NOMO-1 (cell line): ENCODE measurements at regions not wholly inside any gene's neighbourhood (a gene's known extent, or its start where the extent isn't known, plus 50 kb on each side); places are given as distances from the start of the nearest gene placed in this dataset.

Experiments
- DNase-seq, 2 experiments: peaks; one replicate each; lab custom pipeline; 2025; ENCODE audit not compliant: unreplicated experiment in 2 of 2; lab: John Stamatoyannopoulos, UW

DNA sequence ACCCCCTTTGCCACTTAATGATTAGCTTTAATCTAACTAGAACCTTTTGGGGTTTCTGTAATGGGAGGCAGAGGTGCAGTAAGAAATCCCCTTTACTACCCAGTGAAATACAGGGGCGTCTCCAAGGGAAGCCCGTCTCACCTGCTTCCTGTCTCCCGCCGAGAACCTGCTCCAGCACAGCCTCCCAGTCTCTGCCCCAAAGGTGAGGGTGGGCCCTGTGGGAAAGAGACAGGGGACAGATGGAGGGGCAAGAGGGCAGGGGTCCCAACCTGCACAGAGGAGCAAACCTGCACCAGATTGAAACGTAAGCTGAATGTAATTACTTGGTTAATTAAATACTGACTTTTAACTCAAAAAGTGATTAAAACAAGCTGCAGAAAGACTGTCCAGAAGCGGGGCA is 474.2 kb upstream of the SULF2 start:
- no peak for DNase-seq

DNA sequence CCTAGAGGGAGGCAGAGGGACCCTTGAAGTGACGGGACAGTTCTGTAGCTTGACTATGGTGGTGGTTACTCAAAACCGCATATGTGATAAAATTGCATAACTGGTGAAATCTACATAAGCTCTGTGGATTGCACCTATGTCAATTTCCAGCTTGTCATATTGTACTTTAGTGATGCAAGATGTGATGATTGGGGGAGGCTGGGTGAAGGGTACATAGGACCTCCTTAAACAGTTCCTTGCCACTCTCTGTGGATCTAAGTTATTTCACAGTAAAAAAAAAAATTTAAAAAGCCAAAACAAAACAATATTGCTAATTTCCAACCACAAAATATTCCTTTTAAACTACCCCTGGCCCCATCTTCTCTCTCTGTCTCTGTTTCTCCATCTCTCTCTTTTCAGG is 472.6 kb upstream of the SULF2 start:
- DNase-seq = no peak

DNA sequence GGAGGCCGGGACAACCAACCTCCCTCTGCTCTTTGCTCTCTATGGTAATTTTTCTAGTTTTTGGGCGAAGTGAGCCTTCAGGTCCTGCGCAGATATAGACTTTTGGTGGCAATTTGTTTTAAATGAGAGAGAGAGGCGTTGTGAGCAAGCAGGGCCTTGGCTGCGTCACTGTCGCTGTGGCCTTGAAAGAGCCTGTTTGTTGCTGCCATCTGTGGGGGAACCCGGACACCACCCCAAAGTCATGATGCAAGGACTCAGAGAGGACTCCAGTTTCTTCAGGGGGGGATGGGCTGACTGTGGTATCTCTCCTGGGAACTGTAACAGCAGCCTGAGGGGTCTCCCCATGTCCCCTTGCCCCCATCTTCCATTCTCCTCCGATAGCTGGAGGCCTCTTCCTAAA is 462.7 kb upstream of the SULF2 start:
- no peak for DNase-seq

DNA sequence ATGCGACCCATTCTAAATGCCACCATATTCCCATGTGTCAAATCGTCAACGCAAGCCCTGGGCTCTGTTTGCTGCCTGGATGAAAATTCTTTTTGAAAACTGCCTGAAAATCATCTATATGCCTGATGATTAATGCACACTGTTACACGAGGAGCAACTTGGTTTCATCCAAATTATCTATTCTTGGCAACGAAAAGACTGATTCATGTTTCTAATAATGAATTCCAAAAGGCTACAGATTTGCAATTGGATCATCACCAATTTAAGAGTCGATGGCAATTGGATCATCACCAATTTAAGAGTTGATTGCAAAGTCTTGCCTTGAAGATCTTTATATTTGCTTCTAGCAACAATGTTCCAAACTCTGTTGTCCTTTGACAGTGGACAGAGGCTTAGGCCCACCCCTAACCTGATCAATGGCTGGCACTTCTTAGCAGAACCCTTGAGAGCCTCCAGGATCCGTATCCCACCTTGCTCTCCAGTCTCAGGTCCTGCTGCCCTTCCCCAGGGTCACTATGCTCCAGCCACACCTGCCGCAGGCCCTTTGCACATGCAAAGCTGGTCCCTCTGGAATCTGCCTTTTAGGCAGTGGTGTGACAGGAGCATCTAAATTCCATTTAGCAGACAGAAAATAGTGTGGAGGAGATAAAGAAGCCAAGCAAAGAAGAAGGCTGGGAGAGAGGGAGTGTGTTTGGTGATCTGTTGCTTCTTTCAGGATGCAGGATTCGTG is 460.9 kb upstream of the SULF2 start:
- DNase-seq = no peak

DNA sequence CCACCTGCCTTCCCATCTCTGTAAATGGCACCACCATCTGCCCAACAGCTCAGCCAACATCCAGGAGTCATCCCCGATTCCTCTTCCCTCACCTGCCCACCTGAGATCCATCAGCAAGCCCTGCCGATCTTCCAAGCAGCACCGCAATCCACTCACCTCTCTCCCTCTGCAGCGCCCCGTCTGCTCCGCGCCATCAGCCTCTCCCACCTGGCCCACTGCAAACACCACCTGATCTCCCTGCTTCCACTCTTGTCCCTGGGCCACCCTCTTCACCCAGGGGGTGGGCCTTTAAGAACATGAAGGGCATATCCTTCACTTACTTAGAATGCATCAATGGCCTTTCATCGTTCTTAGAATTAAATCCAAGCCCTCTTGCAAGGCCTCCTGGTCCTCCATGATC is 457.3 kb upstream of the SULF2 start:
- DNase-seq = no peak

DNA sequence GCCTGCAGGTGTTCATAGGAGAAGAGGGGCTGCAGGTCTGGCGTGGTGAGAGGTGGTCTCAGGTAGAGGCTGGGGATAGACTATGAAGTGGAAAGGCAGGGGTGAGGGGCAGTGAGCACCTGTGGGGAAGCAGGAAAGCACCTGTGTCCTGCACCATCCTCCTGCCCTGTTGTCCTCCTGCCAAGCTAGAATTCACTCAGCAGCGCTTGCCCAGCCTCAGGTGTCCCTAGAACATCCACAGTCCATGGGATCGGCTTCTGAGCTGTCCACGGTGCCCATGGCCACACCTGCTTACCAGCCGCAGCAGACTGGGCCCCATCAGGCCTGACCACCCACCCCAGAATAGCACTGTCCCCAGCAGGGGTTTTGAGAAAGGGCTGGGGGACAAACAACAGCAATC is 456.2 kb upstream of the SULF2 start:
- no peak for DNase-seq

DNA sequence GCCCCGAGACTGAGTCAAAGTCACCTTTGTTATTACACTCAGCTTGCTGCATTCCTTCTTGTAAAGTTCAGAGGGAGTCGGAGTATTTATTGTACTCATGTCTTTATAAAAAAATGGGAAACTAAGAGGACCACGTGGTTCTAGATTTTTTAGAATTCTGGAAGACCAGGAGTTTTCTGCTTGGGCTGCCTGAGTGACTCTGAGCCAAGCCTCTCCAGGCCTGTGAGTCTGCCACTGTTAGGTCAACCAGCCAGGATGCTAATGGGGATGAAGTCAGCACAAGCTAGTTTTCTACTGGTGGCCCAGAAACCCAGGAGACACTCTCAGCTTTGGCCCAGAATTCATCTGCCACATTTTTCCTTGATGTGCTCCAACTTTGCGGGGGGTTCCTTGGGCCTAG is 453.5 kb upstream of the SULF2 start:
- no peak for DNase-seq

DNA sequence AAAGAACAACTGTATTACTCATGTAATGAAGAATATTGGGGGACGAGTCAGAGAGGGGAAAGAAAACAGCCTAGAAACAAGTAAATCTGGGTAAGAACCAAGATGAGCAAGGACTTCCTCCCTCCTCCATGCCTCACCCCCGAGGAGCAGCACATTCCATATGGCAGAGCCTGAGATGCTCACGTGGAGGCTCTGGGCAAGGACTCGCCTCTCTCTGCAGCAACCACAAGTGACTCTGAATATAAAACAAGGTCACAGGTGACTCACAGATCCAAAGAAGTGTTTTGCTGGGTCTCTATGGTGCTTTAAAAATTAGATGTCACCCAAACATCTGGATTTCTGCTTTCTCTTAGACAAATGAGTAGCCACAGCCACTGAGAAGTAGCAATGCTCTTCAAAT is 453.0 kb upstream of the SULF2 start:
- DNase-seq = no peak

DNA sequence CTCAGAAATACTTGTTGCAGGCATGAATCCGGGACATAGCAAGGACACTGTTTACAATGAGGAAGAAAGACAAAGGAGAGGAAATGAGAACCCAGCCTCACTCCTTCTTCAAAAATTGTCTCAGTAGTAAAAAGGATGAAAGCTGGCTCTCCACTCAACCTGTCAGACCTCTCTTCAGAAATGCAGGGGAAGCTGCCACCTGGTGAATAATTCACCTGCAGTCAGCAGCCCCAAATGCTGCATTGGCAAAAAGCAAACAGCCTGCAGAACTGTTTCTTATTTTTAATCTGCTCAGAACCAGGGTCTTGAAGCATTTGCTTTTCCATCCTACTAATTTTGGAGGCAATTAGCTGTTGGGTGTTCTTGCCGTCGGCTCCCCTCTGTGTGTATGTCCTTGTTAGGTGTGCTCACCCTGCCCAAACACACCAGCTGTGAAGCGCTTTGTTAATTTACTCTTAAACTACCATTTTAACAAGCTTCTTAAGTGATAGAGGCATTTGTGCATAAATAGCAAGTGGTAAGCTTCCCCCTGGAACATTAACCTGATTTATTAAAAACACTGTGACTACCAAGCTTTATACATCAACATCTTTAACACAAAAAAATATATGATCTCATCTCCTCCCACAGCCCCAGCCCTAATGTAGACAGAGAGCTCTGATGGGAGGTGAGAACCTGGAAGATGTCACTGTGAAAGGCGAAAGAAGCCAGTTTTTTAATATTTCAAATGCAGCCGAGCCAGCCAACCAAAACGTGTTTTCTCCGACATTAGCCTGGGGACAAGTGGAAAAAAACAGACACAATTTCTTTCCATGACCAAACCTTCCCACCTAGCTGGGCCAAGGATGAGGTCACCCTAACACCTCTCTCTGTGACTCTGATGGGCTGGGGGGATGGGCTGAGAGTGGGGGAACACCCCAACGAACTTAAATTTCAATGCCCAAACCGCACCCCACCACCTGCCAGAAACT is 451.0 kb upstream of the SULF2 start:
- no peak for DNase-seq

DNA sequence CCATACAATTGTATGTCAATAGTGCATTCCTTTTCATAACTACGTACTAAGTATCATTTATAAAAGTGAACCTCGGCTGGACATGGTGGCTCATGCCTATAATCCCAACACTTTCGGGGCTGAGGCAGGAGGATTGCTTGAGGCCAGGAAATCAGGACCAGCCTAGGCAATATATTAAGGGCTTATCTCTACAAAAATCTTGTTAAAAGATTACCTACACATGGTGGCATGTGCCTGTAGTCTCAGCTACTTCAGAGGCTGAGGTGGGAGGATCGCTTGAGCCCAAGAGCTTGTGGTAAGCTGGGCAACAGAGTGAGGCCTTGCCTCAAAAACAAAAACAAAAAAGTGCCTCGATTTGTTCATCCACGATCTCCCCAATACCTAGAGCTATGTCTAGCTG is 449.7 kb upstream of the SULF2 start:
- no peak for DNase-seq

DNA sequence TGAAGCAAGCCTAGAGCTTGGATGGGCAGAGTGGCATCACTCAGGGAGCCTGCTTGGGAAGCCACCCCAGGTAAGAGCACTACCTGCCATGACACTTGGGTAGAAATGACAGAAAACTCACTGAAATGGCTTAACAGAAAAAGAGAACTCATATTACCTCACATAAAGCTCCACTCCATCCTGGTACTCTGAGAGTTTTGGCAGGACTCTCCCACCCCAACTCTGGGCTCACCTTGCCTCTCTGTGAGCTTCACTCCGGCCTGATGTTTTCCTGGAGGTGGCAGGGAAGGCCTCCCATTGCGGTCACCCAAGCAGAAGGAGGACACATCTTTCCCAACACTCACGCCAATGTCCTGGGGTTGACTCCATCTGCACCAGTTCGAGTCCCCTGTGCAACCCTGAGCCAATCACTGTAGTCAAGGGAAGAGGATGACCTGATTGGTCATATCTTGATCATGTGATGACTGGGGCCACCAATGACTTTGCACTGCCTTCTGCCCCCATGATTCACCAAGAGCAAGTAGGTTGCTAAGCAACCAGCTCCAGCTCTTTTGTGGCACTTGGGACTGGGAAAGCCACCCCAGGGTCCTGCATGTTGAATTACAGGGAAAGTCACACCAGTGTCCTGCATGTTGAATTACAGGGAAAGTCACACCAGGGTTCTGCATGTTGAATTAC is 446.1 kb upstream of the SULF2 start:
- no peak for DNase-seq

DNA sequence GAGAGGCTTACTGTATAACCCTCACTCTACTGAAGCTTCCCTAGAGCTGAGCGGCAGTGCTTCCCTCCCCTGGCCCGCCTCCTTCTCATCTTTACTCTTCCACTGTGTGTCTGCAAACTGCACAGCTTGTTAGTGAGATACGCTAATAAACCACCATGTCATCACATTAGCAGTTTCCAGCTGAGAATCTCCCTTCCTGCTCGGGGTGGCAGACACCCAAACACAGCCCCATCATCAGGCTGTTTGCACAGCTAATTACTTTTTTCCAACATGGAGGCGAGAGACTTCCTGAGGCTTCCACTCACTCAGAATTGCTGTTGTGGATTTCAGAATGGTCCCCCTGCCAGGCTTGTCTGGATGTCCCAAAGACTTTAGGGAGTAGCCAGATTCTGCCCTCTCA is 444.9 kb upstream of the SULF2 start:
- DNase-seq = no peak

DNA sequence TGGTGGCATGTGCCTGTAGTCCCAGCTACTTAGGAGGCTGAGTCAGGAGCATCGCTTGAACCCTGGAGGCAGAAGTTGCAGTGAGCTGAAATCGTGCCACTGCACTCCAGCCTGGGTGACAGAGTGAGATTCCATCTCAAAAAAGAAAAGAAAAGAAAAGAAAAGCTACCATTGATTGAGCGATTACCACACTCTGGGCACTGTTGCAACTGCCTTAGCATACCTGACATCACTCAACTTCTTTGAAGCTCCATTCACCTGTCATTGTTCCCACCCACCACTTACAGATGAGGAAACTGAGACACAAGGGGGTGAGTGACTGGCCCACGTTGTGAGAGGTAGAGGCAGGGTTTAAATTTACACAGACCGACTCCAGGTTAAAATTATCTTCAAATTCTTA is 442.1 kb upstream of the SULF2 start:
- no peak for DNase-seq

DNA sequence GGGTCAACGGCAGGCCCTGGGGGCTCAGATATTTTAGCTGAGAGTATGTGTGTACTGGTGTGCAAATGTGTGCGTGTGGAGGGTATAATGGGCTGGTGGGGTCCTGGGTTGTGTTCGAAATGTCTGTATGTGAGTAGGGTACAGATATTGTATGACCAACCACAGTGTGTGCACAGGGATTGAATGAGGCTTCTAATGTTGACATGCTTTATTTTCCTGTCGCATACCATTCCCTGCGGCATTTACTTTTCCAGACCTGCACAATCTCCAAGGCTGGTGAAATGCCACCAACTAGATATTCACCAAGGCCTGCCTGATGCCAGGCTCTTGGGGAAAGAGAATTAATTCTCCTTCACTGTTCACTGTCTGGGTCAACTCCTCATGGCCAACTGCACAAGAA is 441.4 kb upstream of the SULF2 start:
- no peak for DNase-seq

DNA sequence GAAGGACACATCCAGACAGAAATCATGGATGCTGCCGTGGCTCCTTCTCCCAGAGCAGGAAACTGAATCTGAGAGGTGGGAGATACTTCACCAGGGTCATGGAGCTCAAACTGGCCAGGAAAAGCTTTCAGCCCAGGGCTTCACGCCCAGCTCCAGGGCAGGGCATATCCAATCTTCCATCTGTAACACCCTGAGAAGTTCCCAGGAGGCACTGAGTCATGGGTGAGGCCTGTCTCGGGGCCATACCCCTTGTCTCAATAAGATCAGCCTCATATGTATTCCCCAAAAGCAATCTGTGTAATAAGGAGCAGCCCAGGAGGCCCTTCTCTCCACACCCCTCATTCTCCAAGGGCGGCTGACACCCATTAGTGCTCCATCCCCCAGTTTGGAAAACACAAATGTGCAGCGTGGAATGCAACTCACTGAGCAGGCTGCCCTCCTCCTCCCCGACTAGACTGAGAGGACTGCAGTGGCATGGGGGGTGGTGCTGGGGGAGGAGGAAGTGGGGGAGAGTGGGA is 439.3 kb upstream of the SULF2 start:
- no peak for DNase-seq

DNA sequence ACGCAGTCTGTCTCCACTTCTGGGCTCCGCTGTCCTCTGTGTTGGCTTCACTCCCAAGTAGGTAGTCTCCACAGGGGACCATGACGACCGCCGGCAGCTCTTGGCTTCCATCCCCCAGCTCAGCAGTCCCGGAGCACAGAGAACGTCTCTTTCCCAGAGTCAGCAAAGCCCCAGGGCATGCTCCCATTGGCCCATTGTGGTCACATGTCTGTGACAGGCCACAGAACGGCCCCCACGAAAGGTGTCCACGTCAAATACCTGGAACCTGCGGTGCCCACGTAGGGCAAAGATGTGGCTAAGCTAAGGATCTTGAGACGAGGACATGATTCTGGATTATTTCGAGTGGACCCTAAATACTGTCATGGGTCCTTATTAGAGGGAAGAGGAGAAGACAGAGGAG is 438.4 kb upstream of the SULF2 start:
- no peak for DNase-seq

DNA sequence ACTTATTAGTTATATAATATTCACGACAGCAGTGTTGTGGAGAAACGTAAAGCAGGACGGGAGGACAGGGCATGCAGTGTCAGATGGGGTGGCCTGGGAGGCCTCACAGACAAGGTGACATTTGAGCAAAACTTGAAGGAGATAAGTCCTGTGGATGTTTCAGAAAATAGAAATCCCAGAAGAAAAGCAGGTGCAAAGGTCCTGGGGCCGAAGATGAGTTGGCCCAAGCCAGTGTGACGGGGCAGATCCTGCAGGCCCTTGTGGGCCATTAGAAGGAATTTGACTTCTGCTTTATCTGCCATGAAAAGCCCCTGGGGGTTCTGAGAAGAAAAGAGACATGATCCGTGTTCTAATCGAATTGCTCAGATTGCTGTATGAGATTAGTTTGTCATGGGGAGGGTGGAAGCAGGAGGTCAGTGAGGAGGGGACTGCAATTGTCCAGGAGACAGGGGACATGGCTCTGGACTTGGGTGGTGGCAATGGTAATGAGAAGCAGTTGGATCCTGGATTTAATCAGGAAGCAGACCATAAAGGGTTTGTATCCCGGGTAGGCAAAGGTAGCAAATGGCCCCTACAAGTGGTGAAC is 437.4 kb upstream of the SULF2 start:
- DNase-seq = no peak

DNA sequence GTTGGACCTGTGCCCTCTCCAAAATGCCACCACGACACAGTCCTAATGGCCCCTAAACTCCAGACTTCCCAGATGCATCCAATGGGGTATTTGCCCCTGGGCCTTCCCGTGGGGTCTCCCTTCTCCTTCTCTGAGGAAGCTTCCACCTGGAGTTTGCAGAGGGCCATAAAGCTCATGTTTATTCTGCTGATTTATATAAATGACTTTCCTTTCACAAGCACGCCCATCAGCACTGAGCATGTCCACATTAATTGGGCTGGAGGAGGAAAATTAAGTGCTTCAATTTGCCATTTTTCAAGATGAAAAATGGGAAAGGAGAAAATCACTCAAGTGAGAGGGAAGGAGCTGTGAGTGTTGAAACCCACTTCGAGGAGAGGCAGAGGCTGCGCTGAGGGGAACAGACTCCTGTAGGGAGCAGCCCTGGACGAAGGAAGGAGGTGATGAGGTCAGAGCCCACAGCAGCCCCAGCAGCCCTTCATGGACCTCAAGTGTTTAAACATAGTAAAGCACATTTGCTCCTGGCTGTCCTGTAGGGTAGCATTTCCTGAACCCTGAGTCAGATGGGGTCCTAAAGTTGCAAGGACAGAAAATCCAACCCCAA is 434.9 kb upstream of the SULF2 start:
- DNase-seq = no peak

DNA sequence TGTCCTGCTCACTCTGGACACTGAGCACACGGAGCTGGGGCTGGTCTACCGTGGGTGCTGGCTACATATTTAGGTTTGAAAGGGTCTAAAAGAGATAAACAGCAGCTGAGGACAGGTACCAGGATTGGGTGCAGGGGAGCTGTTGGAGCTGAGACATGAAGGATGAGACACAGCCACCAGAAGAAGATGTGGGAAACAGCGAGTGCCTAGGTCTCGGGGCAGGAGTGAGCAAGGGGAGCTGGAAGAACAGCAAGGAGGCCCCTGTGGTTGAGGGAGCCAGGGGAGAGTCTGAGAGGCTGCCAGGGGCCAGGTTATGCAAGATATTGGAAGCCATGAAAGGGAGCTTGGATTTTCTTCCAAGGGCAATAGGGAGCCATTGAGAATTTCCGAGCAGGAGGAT is 434.0 kb upstream of the SULF2 start:
- no peak for DNase-seq

DNA sequence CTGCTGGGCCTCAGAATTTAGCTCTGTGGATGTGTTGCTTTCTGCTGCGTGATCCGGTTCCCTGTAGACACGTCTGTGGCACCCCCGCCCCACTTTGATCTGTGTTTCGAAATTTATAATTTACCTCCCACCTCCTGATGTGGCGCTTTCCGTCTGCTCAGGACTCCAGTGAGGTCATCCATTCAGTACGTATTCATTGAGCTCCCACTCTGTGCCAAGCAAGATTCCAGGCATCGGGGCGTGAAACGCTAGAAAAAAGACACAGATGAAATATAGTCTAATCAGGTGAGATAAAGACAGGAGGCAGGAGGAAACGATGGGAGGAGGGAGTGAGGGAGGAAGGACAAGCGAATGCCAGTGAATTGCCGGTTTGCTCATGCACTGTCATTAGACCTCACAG is 431.9 kb upstream of the SULF2 start:
- DNase-seq = no peak

DNA sequence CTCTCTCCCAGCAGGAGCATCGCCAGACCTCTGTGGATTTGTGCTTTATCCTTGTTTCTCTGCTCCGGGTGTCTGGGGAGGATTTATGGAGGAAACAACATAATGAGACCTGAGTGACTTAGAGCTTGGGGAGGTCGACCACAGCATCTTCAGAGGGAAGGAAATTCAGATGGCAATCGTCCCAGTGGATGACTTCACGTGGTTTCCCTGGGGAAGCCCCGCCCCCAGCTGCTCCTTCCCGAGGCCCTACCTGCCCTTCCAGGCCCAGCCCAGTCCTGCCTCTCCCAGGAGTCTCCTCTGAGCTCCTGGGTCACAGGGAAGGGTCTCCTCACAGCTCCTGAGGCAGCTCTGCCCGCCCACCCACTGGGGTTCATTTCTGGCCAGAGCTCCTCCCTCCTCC is 430.3 kb upstream of the SULF2 start:
- DNase-seq = no peak
